Right cardiac atrium (tissue), 5 donors: ENCODE measurements at regions not wholly inside any gene's neighbourhood (a gene's known extent, or its start where the extent isn't known, plus 50 kb on each side); places are given as distances from the start of the nearest gene placed in this dataset.

ENCODE experiments used
- ATAC-seq, 2 donors: fragments of 200-7000 bp; cut with Tn5 transposase; one replicate each; pipeline versions ENCODE4 v1.8.0 to v1.9.1; 2020; ENCODE audit warnings: moderate library complexity in 2 of 2, mild to moderate bottlenecking in 1 of 2
- DNase-seq, 3 donors: peaks; one replicate each; pipeline ENCODE4 v3.0.0-alpha.2; 2020
- H3K27ac ChIP-seq: one replicate; pipeline ENCODE4 v1.5.1; 2013; ENCODE audit warnings: mild to moderate bottlenecking, low read length, control low read depth, moderate library complexity
- H3K27me3 ChIP-seq: one replicate; pipeline ENCODE4 v1.6.1; 2013; ENCODE audit not compliant: control insufficient read depth, insufficient read depth
- H3K4me1 ChIP-seq: one replicate; pipeline ENCODE4 v1.6.1; 2013; ENCODE audit warnings: low read length; ENCODE audit not compliant: control insufficient read depth, insufficient read depth
- H3K4me3 ChIP-seq: one replicate; pipeline ENCODE4 v1.5.1; 2013; ENCODE audit warnings: low read length, control low read depth
- H3K9me3 ChIP-seq: one replicate; pipeline ENCODE4 v1.6.1; 2013; ENCODE audit warnings: low read length; ENCODE audit not compliant: control insufficient read depth
- WGBS: extraction: QIAGEN DNeasy Blood & Tissue Kit; methylation state at CpG from one replicate; pipeline ENCODE4 v1.1.7; 2013; 5-methylcytosine and 5-hydroxymethylcytosine counted together
- intact Hi-C, 4 donors: fragments of 100-400 bp; cut with DNase I; formaldehyde crosslinking; loops; one replicate each; pipeline versions ENCODE4 v1.11.0 to v1.14.0; 2022 to 2023
- donor health status: healthy with polysubstance abuse.
- donor health status: DM: no; HTN: yes; CAD: no.
- donor health status: DM: no; HTN: no; CAD: no.
- donor health status: DM: no; HTN: yes; CAD: no; lungs with severe emphysema.
- donor health status: DM: yes; HTN: yes; CAD: no.

GRCh38 chr9:90449213-90449925 is 193.3 kb downstream of the DIRAS2 start:
- intact Hi-C loops, result no loop called here
- ATAC-seq (no peak), DNase-seq (no peak)
- no peaks in the 10 kb centered on the region for H3K9me3 ChIP-seq
- H3K4me1 ChIP-seq, result no peaks in the 10 kb centered on the region
- H3K4me3 ChIP-seq, result no peak overlapping the region
- no peak overlapping the region for H3K27ac ChIP-seq
- 62% methylated on average over 4 of the region's 4 CpGs for WGBS
- no peaks in the 10 kb centered on the region for H3K27me3 ChIP-seq

DNA sequence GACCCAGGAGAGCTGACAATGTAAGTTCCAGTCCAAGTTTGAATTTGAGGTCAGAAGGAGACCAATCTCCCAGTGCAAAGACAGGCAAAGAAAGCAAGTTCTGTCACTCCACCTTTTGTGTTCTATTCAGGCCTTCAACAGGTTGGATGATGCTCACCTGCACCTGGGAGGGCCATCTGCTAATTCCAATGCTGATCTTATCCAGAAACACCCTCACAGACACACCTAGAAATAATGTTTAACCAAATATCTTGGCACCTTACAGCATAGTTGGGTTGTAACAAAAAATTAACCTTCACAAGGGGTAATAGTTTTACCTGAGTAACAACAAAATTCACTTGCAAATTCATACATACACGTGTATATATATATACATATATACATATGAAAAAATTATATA is 190.8 kb downstream of the DIRAS2 start:
- no peak overlapping the region for H3K4me3 ChIP-seq
- no peaks in the 10 kb centered on the region for H3K9me3 ChIP-seq
- H3K4me1 ChIP-seq, result no peaks in the 10 kb centered on the region
- ATAC-seq (no peak), DNase-seq (no peak)
- H3K27me3 ChIP-seq, result no peaks in the 10 kb centered on the region
- WGBS, result 0% methylated on average over 1 of the region's 1 CpG
- intact Hi-C loops, result no loop called here
- H3K27ac ChIP-seq, result no peak overlapping the region

DNA sequence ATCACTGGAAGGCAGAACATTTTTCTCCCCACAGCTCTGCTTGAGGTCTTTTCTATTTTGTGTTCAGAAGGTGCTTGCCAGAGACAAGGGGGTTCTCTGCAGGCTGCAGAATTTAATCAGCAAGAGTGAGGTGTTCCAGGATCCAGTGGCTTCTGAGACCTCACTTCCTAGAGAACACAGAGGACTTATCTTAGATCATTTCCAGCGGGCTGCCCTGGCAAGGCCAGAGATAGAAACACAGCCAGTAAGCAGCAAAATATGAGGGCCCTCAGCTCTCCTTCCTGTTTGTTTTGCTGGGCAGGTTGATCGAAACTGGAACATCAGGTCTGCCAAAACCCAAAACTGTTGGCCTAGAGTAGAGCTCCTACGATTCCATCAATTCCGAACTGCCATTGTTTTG is 187.3 kb downstream of the DIRAS2 start:
- intact Hi-C loops, result no loop called here
- no peak overlapping the region for H3K27ac ChIP-seq
- DNase-seq (no peak), ATAC-seq (no peak)
- no peaks in the 10 kb centered on the region for H3K27me3 ChIP-seq
- H3K4me1 ChIP-seq, result no peaks in the 10 kb centered on the region
- H3K9me3 ChIP-seq, result no peaks in the 10 kb centered on the region
- no peak overlapping the region for H3K4me3 ChIP-seq
- WGBS, result 72% methylated on average over 4 of the region's 4 CpGs

DNA sequence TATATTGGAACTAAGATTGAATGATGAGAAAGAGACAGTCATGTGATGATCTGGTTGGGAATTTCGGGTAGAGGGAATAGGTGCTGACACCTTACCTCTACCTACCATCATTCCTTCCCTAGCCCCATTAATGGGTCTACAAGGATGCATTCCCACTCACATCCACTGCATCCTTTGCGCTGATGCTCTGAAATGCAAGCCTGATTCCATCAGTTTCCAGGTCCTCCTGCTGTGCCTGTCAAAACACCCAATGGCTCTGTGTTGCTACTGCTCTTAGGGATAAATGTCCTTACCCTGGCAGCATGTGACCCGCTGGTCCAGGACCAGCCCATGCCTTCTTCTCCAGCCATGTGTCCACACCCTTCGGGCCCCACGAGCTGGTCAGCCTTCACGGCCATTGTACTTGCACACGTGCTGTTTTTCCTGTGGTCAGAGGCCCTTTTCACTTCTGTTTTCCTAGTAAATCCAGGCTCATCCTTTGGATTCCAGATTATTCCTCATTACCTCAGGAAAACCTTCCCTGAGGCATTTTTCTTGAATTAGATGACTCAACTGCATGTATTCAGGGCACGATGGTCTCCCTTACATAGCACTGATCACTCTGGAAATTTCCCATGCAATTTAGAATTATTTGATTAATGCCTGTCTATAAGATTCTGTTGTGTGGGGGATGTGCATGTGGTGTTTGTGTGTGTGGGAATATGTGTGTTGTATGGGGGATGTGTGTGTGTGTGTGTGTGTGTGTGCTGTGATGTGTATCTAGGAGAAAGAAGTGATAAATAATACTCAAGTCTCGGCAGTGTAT is 185.0 kb downstream of the DIRAS2 start:
- ATAC-seq, result no peak

DNA sequence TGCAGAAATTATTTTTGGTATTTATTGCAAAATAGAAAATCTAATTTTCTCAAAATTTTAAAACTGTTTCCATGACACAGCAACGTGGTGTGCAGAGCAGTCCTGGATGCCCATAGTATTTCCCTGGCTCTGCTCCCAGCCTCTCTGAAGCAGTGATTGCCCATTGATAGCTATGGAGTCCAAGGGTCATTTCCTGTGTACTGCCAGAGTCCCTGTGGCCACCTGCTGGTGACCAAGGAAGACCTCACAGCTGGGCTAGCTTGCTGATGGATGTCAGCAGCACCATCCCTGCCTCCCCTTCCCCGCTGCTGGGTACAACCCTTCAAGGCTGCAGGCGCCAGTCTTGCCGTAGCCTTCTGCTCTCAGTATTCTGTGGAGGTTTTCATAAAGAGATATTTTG is 184.1 kb downstream of the DIRAS2 start:
- 66% methylated on average over 4 of the region's 4 CpGs for WGBS

More for the DNA sequence above, 185.0 kb downstream of the DIRAS2 start:
- 84% methylated on average over 9 of the region's 9 CpGs for WGBS
- H3K27me3 ChIP-seq, result no peaks in the 10 kb centered on the region
- intact Hi-C loops, result no loop called here
- no peaks in the 10 kb centered on the region for H3K4me1 ChIP-seq
- no peak for DNase-seq
- no peak overlapping the region for H3K4me3 ChIP-seq
- no peaks in the 10 kb centered on the region for H3K9me3 ChIP-seq
- H3K27ac ChIP-seq, result no peak overlapping the region

GRCh38 chr9:90459321-90459720 is 183.3 kb downstream of the DIRAS2 start:
- Histone ChIP-seq H3K9me3 (no peaks in the 10 kb centered on the region), H3K27me3 (no peaks in the 10 kb centered on the region), H3K27ac (no peak overlapping the region), H3K4me3 (no peak overlapping the region), H3K4me1 (no peaks in the 10 kb centered on the region)
- 56% methylated on average over 4 of the region's 4 CpGs for WGBS
- no peak for ATAC-seq
- DNase-seq, result no peak
- intact Hi-C loops, result no loop called here

More for the DNA sequence above, 184.1 kb downstream of the DIRAS2 start:
- DNase-seq (no peak), ATAC-seq (no peak)
- Histone ChIP-seq H3K4me1 (no peaks in the 10 kb centered on the region), H3K27me3 (no peaks in the 10 kb centered on the region), H3K9me3 (no peaks in the 10 kb centered on the region), H3K27ac (no peak overlapping the region), H3K4me3 (no peak overlapping the region)
- intact Hi-C loops, result no loop called here

- H3K4me3 ChIP-seq, result no peak overlapping the region
- H3K27me3 ChIP-seq, result no peaks in the 10 kb centered on the region
- DNase-seq (no peak), ATAC-seq (no peak)
- H3K4me1 ChIP-seq, result no peaks in the 10 kb centered on the region
- H3K9me3 ChIP-seq, result no peaks in the 10 kb centered on the region
- intact Hi-C loops, result no loop called here
- no peak overlapping the region for H3K27ac ChIP-seq
- WGBS, result 64% methylated on average over 7 of the region's 7 CpGs
Measured at GRCh38 chr9:90460220-90460619, 182.4 kb downstream of the DIRAS2 start.

GRCh38 chr9:90464978-90465377 is 177.6 kb downstream of the DIRAS2 start:
- Histone ChIP-seq H3K4me1 (no peaks in the 10 kb centered on the region), H3K9me3 (no peaks in the 10 kb centered on the region), H3K4me3 (no peak overlapping the region), H3K27me3 (no peaks in the 10 kb centered on the region), H3K27ac (no peak overlapping the region)
- WGBS, result 54% methylated on average over 2 of the region's 2 CpGs
- ATAC-seq (no peak), DNase-seq (no peak)
- intact Hi-C loops, result no loop called here

- no peak overlapping the region for H3K4me3 ChIP-seq
- H3K9me3 ChIP-seq, result no peaks in the 10 kb centered on the region
- intact Hi-C loops, result no loop called here
- WGBS, result 78% methylated on average over 3 of the region's 3 CpGs
- H3K27me3 ChIP-seq, result no peaks in the 10 kb centered on the region
- H3K4me1 ChIP-seq, result no peaks in the 10 kb centered on the region
- H3K27ac ChIP-seq, result no peak overlapping the region
- DNase-seq (no peak), ATAC-seq (no peak)
Measured at GRCh38 chr9:90466441-90466840, 176.2 kb downstream of the DIRAS2 start.

DNA sequence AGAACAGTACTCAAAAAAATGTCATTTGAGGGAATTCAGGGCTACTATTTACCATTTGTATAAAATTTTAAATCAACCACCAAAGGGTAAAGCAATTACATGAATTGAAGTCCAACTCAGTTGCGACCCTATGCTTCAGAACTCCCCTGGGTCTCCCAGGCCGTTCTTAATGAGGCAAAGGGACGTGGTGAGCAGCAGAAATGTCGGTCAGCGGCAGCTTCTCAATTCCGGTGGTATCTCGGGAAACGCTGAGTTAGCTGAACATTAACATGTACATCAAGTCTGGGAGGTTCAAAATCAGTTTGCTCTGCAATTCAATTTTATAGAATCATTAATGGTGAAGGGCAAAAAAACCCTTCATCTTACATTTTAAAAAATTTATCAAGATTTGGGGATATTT is 173.2 kb downstream of the DIRAS2 start:
- DNase-seq (no peak), ATAC-seq (no peak)
- H3K27ac ChIP-seq, result no peak overlapping the region
- no peaks in the 10 kb centered on the region for H3K4me1 ChIP-seq
- H3K27me3 ChIP-seq, result no peaks in the 10 kb centered on the region
- no peak overlapping the region for H3K4me3 ChIP-seq
- WGBS, result 60% methylated on average over 8 of the region's 8 CpGs
- no peaks in the 10 kb centered on the region for H3K9me3 ChIP-seq
- intact Hi-C loops, result no loop called here

- Histone ChIP-seq H3K4me3 (no peak overlapping the region), H3K27me3 (no peaks in the 10 kb centered on the region), H3K9me3 (no peaks in the 10 kb centered on the region), H3K4me1 (no peaks in the 10 kb centered on the region), H3K27ac (no peak overlapping the region)
- DNase-seq, result no peak
- ATAC-seq, result no peak
- intact Hi-C loops, result no loop called here
- WGBS, result 81% methylated on average over 6 of the region's 6 CpGs
Measured at GRCh38 chr9:90469865-90470387, 172.7 kb downstream of the DIRAS2 start.
